GM10266 (cell line): ENCODE measurements at regions not wholly inside any gene's neighbourhood (a gene's known extent, or its start where the extent isn't known, plus 50 kb on each side); places are given as distances from the start of the nearest gene placed in this dataset.

Source experiments
- DNase-seq: peaks from one replicate; pipeline ENCODE4 v3.0.0; 2012; ENCODE audit errors: extremely low spot score
- CTCF ChIP-seq: IDR thresholded peaks from 2 replicates; pipeline ENCODE4 v1.5.1; 2012; ENCODE audit warnings: mild to moderate bottlenecking, low read depth; ENCODE audit not compliant: control insufficient read depth, insufficient read depth; ENCODE audit errors: missing control alignments

DNA sequence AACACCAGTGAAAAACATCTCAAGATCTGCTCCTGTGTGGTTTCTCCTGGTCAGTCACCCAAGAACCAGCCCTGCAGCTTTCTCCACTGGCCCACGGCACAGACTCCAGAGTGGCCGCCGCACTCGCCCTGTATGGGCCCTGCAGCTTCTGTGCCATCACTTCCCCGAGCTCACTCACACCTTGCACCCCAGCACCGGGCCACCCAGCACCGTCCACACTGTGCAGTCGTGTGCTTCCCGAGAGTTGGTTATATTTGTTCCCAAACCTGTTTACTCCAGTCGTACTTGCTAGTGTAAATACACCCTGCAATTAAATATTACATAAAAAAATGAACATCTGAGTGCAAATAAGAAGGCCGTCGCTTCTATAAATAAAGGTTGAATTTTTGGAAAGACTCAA lies 341.7 kb downstream of the CDH26 start:
- DNase-seq, result no peak
- TF ChIP-seq CTCF, result no peak

GRCh38 chr20:60300374-60300773 lies 342.2 kb downstream of the CDH26 start:
- TF ChIP-seq CTCF, result no peak
- DNase-seq, result no peak

GRCh38 chr20:60302875-60303274 lies 344.7 kb downstream of the CDH26 start:
- TF ChIP-seq CTCF, result no peak
- DNase-seq, result no peak

DNA sequence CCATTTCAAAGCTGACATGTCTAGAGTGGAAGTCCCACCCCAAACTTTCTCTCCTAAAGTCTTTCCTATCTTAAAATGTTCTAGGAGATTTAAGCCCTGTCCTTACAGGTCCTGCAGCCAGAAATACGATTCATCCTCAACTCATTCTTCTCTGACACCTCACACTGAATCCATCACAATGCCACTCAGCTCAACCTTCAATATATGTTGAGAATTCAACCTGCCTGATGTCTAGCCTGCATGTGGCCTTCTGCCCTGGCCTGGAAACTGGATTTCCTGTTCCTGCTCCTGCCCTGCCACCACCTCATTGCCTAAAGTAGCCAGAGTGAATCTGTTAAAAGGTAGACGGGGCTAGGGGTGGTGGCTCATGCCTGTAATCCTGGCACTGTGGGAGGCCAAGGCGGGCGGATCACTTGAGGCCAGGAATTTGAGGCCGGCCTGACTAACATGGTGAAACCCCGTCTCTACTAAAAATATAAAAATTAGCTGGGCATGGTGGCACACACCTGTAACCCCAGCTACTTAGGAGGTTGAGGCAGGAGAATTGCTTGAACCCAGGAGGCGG lies 345.9 kb downstream of the CDH26 start:
- no peak for DNase-seq
- TF ChIP-seq CTCF, result no peak

DNA sequence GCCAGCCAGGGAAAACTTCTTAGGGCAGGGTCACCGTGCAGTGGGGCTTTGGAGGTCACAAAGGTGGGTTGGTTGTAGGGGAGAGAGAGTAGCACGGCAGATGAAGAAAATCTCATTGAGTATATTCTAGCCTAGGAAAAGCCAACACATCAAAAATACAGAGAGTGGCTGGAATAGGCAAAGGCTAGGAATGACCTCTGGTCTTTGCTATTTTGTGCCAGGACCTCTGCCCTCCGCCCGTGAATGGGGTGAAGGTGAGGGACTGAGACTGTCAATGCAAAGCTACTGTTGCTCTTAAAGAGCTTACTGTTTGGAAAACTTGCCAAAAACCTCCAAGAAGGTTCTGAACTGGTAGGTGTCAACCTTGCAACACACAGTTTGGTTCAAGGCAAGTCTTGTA lies 346.7 kb downstream of the CDH26 start:
- DNase-seq, result no peak

GRCh38 chr20:60306105-60306504 lies 347.9 kb downstream of the CDH26 start:
- no peak for TF ChIP-seq CTCF
- no peak for DNase-seq

More for the DNA sequence above, 346.7 kb downstream of the CDH26 start:
- no peak for TF ChIP-seq CTCF

- no peak for TF ChIP-seq CTCF
- no peak for DNase-seq
These were observed 348.3 kb downstream of the CDH26 start for GRCh38 chr20:60306551-60306950.
